ENCODE measurements at regions not wholly inside any gene's neighbourhood (a gene's known extent, or its start where the extent isn't known, plus 50 kb on each side); places are given as distances from the start of the nearest gene placed in this dataset.

- no peak for TF ChIP-seq POLR2A (IDR thresholded peaks at IDR 0.05)
- TF ChIP-seq CTCF (IDR thresholded peaks at IDR 0.05): no peak
- no peaks in the 10 kb centered on the region for H3K9me3 ChIP-seq (replicated peaks in 1 of 3)
- no peak overlapping the region for H3K27ac ChIP-seq
- peak in 1 of 7 donors; percentile 15 for DNase-seq
- H3K36me3 ChIP-seq (replicated peaks in 1 of 2): no peaks in the 10 kb centered on the region
- H3K4me1 ChIP-seq (replicated peaks in 1 of 2): no peaks in the 10 kb centered on the region
- WGBS, 4 donors: 76 to 84% (median 79%) methylated on average over 12 of the region's 12 CpGs
- no peak overlapping the region for H3K4me3 ChIP-seq
- no peaks in the 10 kb centered on the region for H3K27me3 ChIP-seq
- intact Hi-C loops (cut with DNase I): no loop called here
Measured at GRCh38 chr3:81931265-81932251, 170.1 kb upstream of the GBE1 start.

GRCh38 chr3:81929697-81930096 lies 168.3 kb upstream of the GBE1 start:
- H3K9me3 ChIP-seq (replicated peaks in 1 of 3): no peaks in the 10 kb centered on the region
- H3K4me3 ChIP-seq: no peak overlapping the region
- intact Hi-C loops (cut with DNase I): no loop called here
- TF ChIP-seq POLR2A (IDR thresholded peaks at IDR 0.05): no peak
- no peak for TF ChIP-seq CTCF (IDR thresholded peaks at IDR 0.05)
- DNase-seq: peak in 2 of 7 donors; percentile 14 to 34
- H3K4me1 ChIP-seq (replicated peaks in 1 of 2): no peaks in the 10 kb centered on the region
- H3K27ac ChIP-seq: no peak overlapping the region
- no peaks in the 10 kb centered on the region for H3K27me3 ChIP-seq
- H3K36me3 ChIP-seq (replicated peaks in 1 of 2): no peaks in the 10 kb centered on the region

DNA sequence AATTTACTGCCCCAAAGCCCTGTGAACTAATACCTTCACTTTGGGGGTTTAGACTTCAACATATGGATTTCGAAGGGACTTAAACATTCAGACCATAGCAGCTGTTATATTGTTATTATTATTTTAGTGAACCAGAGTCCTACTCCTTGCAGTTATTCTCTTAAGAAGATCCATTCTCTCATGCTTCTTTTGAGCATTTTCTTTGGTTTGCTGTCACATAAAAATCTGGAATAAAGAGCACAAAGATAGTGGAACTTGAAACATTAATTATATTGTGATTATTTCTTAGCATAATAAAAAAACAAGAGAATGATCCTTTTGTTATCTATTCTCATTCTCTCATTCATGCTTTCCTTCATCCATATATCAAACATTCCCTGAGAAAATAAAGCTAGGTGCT lies 166.4 kb upstream of the GBE1 start:
- Histone ChIP-seq H3K9me3 (replicated peaks in 1 of 3) (no peaks in the 10 kb centered on the region), H3K4me3 (no peak overlapping the region), H3K36me3 (replicated peaks in 1 of 2) (no peaks in the 10 kb centered on the region), H3K27me3 (no peaks in the 10 kb centered on the region), H3K27ac (no peak overlapping the region), H3K4me1 (replicated peaks in 1 of 2) (no peaks in the 10 kb centered on the region)
- TF ChIP-seq POLR2A (IDR thresholded peaks at IDR 0.05) (no peak), CTCF (IDR thresholded peaks at IDR 0.05) (no peak)
- 82 to 100% (median 90%) methylated on average over 1 of the region's 1 CpG for WGBS, 4 donors
- intact Hi-C loops (cut with DNase I): no loop called here
- no peak for DNase-seq

DNA sequence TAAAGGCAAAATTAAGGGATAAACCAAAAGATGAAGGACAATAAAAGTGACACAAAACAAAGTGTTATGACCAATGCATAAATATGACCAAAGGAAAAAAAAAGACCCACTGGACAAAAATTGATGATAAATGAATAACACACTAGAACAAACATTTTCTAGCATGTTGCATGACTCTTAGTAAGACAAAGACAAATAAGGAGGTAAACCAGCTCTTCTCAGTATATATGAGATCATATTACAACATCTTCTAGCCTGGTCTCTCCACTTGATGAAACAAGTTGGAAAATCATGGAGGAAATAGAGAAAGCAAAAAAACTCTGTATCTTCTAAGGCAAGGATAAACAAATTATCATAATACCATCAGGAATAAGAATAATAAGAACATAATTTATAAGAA lies 163.9 kb upstream of the GBE1 start:
- Histone ChIP-seq H3K9me3 (replicated peaks in 1 of 3) (no peaks in the 10 kb centered on the region), H3K27me3 (no peaks in the 10 kb centered on the region), H3K36me3 (replicated peaks in 1 of 2) (no peaks in the 10 kb centered on the region), H3K27ac (no peak overlapping the region), H3K4me3 (no peak overlapping the region), H3K4me1 (replicated peaks in 1 of 2) (no peaks in the 10 kb centered on the region)
- no peak for TF ChIP-seq CTCF (IDR thresholded peaks at IDR 0.05)
- no peak for TF ChIP-seq POLR2A (IDR thresholded peaks at IDR 0.05)
- no peak for DNase-seq
- intact Hi-C loops (cut with DNase I): no loop called here
